Nephron (organoid): ENCODE measurements at regions not wholly inside any gene's neighbourhood (a gene's known extent, or its start where the extent isn't known, plus 50 kb on each side); places are given as distances from the start of the nearest gene placed in this dataset.

Experiments used
- H3K27ac Mint-ChIP-seq, 3 experiments: 2 replicates each; pipeline ENCODE4 v1.8.0; 2020; ENCODE audit warnings: mixed read lengths in 3 of 3, mild to moderate bottlenecking in 2 of 3, moderate library complexity in 1 of 3
- H3K27me3 Mint-ChIP-seq: 2 replicates; pipeline ENCODE4 v1.8.0; 2021; ENCODE audit warnings: low read depth, mild to moderate bottlenecking, moderate library complexity, mixed read lengths
- H3K36me3 Mint-ChIP-seq: 2 replicates; pipeline ENCODE4 v1.8.0; 2020; ENCODE audit warnings: low read depth, mixed read lengths
- H3K4me1 Mint-ChIP-seq: 2 replicates; pipeline ENCODE4 v1.8.0; 2020; ENCODE audit warnings: mixed read lengths
- H3K4me3 Mint-ChIP-seq, 3 experiments: 2 replicates each; pipeline ENCODE4 v1.8.0; 2020; ENCODE audit warnings: mild to moderate bottlenecking in 3 of 3, mixed read lengths in 3 of 3, moderate library complexity in 2 of 3
- H3K9me3 Mint-ChIP-seq: 2 replicates; pipeline ENCODE4 v1.8.0; 2020; ENCODE audit warnings: mixed read lengths
- TF ChIP-seq, protein P1 (sequence below), 3 experiments: fragments of 200-600 bp; sonication (generic); IDR thresholded peaks; one replicate each; pipeline ENCODE4 v1.5.0; 2021; ENCODE audit warnings: antibody characterized with exemption in 3 of 3; ENCODE audit not compliant: unreplicated experiment in 3 of 3

DNA sequence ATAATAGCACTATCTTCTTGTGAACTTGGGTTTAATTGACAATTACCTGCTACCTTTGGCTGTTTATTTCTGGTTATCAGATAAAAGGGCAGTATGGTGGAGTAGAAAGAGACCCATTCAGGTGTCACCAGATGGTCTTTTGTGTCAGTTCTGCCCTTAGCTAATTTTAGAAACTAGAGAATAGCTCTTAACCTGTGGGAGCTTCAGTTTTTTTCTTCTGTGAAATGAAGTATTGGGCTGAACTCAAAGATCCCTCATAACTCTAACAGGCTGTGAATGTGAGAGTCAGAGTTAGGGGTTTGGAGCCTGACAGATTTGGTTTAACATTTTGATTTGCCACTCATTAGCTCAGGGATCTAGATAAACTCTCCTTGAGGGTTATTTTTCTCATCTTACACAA, 335.2 kb downstream of the PPP1R2C start:
- H3K27me3 Mint-ChIP-seq = no peaks in the 10 kb centered on the region
- H3K9me3 Mint-ChIP-seq = peaks cover 8% of the 10 kb centered on the region
- no peaks in the 10 kb centered on the region for H3K36me3 Mint-ChIP-seq

DNA sequence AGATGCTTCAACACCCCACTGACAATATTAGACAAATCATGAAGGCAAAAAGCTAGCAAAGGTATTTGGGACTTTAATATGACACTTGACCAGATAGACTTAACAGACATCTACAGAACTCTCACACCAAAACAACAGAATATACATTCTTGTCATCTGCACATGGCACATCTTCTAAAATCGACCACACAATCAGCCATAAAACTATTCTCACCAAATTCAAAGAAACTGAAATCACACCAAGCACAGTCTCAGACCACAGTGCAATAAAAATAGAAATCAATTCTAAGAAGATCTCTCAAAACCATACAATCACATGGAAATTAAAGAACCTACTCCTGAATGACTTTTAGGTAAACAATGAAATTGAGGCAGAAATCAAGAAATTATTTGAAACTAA, 340.8 kb downstream of the PPP1R2C start:
- TF ChIP-seq, protein P1, sequence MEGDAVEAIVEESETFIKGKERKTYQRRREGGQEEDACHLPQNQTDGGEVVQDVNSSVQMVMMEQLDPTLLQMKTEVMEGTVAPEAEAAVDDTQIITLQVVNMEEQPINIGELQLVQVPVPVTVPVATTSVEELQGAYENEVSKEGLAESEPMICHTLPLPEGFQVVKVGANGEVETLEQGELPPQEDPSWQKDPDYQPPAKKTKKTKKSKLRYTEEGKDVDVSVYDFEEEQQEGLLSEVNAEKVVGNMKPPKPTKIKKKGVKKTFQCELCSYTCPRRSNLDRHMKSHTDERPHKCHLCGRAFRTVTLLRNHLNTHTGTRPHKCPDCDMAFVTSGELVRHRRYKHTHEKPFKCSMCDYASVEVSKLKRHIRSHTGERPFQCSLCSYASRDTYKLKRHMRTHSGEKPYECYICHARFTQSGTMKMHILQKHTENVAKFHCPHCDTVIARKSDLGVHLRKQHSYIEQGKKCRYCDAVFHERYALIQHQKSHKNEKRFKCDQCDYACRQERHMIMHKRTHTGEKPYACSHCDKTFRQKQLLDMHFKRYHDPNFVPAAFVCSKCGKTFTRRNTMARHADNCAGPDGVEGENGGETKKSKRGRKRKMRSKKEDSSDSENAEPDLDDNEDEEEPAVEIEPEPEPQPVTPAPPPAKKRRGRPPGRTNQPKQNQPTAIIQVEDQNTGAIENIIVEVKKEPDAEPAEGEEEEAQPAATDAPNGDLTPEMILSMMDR (IDR thresholded peaks at IDR 0.05; ENCODE audit: unreplicated experiment in 3 of 3) = no peak
- H3K9me3 Mint-ChIP-seq = peaks cover 6% of the 10 kb centered on the region
- H3K4me1 Mint-ChIP-seq = no peaks in the 10 kb centered on the region

More for the DNA sequence above, 335.2 kb downstream of the PPP1R2C start:
- no peaks in the 10 kb centered on the region for H3K4me1 Mint-ChIP-seq
- H3K27ac Mint-ChIP-seq = no peak overlapping the region
- TF ChIP-seq, protein P1 (IDR thresholded peaks at IDR 0.05; ENCODE audit: unreplicated experiment in 3 of 3) = no peak
- H3K4me3 Mint-ChIP-seq = no peak overlapping the region

DNA sequence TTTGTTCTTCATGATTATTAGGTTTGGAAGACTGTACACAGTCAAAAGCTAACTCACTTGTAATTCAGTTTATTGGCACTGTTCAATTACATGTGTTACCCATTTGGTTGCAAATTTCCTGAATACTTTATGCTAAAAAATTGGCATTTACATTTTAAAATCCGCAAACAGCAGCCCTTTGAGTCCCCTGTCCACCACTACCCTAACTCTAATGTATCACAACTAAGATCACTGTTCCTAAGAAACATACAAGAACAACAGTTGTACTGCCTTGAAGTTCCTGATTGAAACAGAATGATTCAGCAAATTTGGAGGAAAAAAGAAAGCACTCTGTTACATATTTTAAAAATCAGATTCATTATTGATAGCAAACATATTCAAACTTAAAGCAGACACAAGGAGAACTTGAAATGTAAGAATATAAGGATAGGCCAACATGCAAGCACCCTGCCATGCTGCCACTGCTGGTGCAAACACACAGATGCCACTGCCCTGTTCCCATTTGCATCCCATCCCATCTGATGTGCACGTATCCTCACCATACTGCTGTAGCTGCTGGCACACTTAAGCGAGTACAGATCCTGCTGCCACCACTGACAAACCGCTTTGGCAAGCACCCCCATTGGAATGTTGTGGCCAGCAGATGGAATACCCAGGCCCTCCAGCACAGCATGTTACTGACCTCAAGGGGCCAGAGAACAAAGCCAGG, 343.4 kb downstream of the PPP1R2C start:
- TF ChIP-seq, protein P1 (IDR thresholded peaks at IDR 0.05; ENCODE audit: unreplicated experiment in 3 of 3) = no peak
- H3K9me3 Mint-ChIP-seq = peaks cover 5% of the 10 kb centered on the region
- H3K4me1 Mint-ChIP-seq = no peaks in the 10 kb centered on the region
- H3K4me3 Mint-ChIP-seq = no peak overlapping the region
- no peaks in the 10 kb centered on the region for H3K36me3 Mint-ChIP-seq
- no peak overlapping the region for H3K27ac Mint-ChIP-seq
- H3K27me3 Mint-ChIP-seq = no peaks in the 10 kb centered on the region

More for the DNA sequence above, 340.8 kb downstream of the PPP1R2C start:
- Mint-ChIP-seq H3K36me3 (no peaks in the 10 kb centered on the region), H3K27ac (no peak overlapping the region), H3K4me3 (no peak overlapping the region), H3K27me3 (no peaks in the 10 kb centered on the region)

DNA sequence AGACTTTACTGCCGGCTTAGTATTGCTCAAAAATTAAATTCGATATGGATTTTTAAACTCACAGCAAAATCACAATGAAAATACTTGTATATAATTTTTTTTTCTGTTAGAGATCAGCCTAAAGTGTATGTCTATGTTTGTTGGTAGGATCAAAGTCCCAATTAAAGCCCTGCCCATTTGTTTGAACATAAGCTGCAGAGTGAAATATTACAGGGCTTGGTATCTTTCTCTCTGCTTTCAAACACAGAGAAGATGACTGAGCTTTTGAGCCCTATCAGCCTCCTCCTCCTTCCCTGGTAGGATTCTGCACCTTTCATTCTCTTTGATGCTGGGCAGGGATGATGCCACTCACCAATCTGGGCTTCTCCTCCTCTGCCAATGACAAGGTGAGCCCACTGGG, 345.4 kb downstream of the PPP1R2C start:
- no peak overlapping the region for H3K27ac Mint-ChIP-seq

DNA sequence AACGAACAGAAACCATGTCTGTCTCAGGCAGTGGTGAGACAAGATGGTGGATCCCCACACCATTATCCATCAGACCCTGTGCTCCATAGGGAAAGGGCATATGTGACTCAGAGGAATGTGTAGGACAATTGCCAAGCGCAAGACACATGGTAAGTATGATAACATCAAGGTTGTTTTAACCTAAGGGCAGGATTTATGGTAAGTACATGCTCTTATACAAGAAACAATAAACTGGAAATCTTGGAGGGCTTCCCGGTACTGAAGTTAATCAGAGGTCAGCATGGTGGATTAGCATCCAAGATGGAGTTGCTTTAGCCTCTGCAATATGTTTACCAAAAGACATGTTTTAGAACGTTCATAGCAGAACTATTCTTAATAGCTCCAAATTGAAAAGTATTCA, 355.0 kb downstream of the PPP1R2C start:
- H3K36me3 Mint-ChIP-seq = no peaks in the 10 kb centered on the region
- H3K27ac Mint-ChIP-seq = no peak overlapping the region
- H3K4me3 Mint-ChIP-seq = no peak overlapping the region
- peaks cover 2% of the 10 kb centered on the region for H3K9me3 Mint-ChIP-seq
- TF ChIP-seq, protein P1 (IDR thresholded peaks at IDR 0.05; ENCODE audit: unreplicated experiment in 3 of 3) = no peak
- H3K4me1 Mint-ChIP-seq = no peaks in the 10 kb centered on the region
- no peaks in the 10 kb centered on the region for H3K27me3 Mint-ChIP-seq

More for the DNA sequence above, 345.4 kb downstream of the PPP1R2C start:
- H3K4me1 Mint-ChIP-seq = no peaks in the 10 kb centered on the region
- H3K27me3 Mint-ChIP-seq = no peaks in the 10 kb centered on the region
- no peak overlapping the region for H3K4me3 Mint-ChIP-seq
- TF ChIP-seq, protein P1 (IDR thresholded peaks at IDR 0.05; ENCODE audit: unreplicated experiment in 3 of 3) = no peak
- H3K9me3 Mint-ChIP-seq = peaks cover 4% of the 10 kb centered on the region
- H3K36me3 Mint-ChIP-seq = no peaks in the 10 kb centered on the region

DNA sequence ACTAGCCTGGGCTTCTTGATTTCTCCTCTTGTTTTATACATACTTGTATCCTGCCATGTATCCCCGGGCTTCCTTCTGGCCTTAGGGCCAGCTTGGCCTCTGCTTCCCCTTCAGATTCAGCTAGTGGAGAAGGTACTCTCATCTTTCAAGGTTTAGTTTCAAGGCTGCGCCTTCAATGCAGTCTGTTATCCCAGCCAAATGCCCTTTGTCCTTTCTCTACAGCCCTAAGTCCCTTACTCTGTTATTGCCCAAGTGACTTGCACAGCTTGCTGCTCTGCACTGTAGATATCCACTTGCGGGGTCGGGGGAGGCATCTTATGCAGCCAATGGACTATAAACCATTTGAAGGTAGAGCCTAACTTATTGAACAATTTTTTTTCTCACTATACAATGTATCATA, 357.5 kb downstream of the PPP1R2C start:
- no peaks in the 10 kb centered on the region for H3K4me1 Mint-ChIP-seq
- peaks cover 2% of the 10 kb centered on the region for H3K9me3 Mint-ChIP-seq
- no peaks in the 10 kb centered on the region for H3K36me3 Mint-ChIP-seq
- TF ChIP-seq, protein P1 (IDR thresholded peaks at IDR 0.05; ENCODE audit: unreplicated experiment in 3 of 3) = no peak
- no peak overlapping the region for H3K27ac Mint-ChIP-seq
- H3K4me3 Mint-ChIP-seq = no peak overlapping the region
- H3K27me3 Mint-ChIP-seq = no peaks in the 10 kb centered on the region
